HEK293 (cell line): ENCODE measurements at regions not wholly inside any gene's neighbourhood (a gene's known extent, or its start where the extent isn't known, plus 50 kb on each side); places are given as distances from the start of the nearest gene placed in this dataset.

ENCODE experiments used
- KLF9 ChIP-seq: fragments of 450-650 bp; formaldehyde crosslinking; IDR thresholded peaks from 2 replicates; pipeline ENCODE4 v1.5.1; 2016; ENCODE audit warnings: missing biosample characterization, missing genetic modification characterization, low read depth
- ZNF23 ChIP-seq: fragments of 450-650 bp; formaldehyde crosslinking; IDR thresholded peaks from 2 replicates; pipeline ENCODE4 v1.5.1; 2016; ENCODE audit warnings: missing biosample characterization, missing genetic modification characterization, borderline replicate concordance
- ZNF785 ChIP-seq: fragments of 450-650 bp; formaldehyde crosslinking; IDR thresholded peaks from 2 replicates; pipeline ENCODE4 v1.5.1; 2016; ENCODE audit warnings: missing biosample characterization, missing genetic modification characterization
- TF ChIP-seq, protein P1 (sequence below): fragments of 450-650 bp; formaldehyde crosslinking; IDR thresholded peaks from 2 replicates; pipeline ENCODE4 v1.5.1; 2016; ENCODE audit warnings: missing biosample characterization, missing genetic modification characterization

DNA sequence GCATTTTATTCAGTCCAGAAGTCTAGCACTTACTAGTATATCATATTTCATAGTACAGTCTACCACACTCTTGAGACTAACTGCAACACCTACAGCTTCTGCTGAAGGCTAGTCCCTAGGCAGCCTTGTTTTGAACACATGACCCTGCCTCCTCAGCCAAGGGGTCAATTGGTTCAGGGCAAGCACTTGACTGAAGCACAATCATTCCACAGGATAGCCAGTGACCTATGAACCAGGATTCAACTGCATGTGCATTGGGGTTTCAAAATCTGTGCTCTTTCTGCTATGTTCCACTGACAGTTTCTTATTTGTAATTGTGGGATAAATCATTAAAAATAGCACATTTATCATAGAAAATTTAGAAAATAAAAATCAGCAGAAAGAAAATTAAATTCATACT, 186.8 kb downstream of the TMEM161B start:
- TF ChIP-seq, protein P1, sequence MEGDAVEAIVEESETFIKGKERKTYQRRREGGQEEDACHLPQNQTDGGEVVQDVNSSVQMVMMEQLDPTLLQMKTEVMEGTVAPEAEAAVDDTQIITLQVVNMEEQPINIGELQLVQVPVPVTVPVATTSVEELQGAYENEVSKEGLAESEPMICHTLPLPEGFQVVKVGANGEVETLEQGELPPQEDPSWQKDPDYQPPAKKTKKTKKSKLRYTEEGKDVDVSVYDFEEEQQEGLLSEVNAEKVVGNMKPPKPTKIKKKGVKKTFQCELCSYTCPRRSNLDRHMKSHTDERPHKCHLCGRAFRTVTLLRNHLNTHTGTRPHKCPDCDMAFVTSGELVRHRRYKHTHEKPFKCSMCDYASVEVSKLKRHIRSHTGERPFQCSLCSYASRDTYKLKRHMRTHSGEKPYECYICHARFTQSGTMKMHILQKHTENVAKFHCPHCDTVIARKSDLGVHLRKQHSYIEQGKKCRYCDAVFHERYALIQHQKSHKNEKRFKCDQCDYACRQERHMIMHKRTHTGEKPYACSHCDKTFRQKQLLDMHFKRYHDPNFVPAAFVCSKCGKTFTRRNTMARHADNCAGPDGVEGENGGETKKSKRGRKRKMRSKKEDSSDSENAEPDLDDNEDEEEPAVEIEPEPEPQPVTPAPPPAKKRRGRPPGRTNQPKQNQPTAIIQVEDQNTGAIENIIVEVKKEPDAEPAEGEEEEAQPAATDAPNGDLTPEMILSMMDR (tag by site-specific recombination): no peak
- TF ChIP-seq ZNF785 (tag by site-specific recombination) (no peak), KLF9 (tag by site-specific recombination) (no peak), ZNF23 (tag by site-specific recombination) (no peak)
